ENCODE measurements at regions not wholly inside any gene's neighbourhood (a gene's known extent, or its start where the extent isn't known, plus 50 kb on each side); places are given as distances from the start of the nearest gene placed in this dataset.

- no peak for DNase-seq (ENCODE audit: low read depth)
- no peak for TF ChIP-seq CTCF (IDR thresholded peaks at IDR 0.05; ENCODE audit: low read depth, low read length, missing control alignments)
- H3K4me3 ChIP-seq (ENCODE audit: low read depth, low read length), result no peak overlapping the region
Observed at GRCh38 chr6:43979525-43979924, 147.7 kb downstream of the MRPL14 start.

- no peak for DNase-seq (ENCODE audit: low read depth)
- TF ChIP-seq CTCF (IDR thresholded peaks at IDR 0.05; ENCODE audit: low read depth, low read length, missing control alignments), result no peak
- H3K4me3 ChIP-seq (ENCODE audit: low read depth, low read length), result no peak overlapping the region
Observed at GRCh38 chr6:43978473-43979346, 148.5 kb downstream of the MRPL14 start.

- peak; percentile 59 for DNase-seq (ENCODE audit: low read depth)
- peak; percentile 51 for TF ChIP-seq CTCF (IDR thresholded peaks at IDR 0.05; ENCODE audit: low read depth, low read length, missing control alignments)
- H3K4me3 ChIP-seq (ENCODE audit: low read depth, low read length), result no peak overlapping the region
Observed at GRCh38 chr6:43977404-43978111, 149.7 kb downstream of the MRPL14 start.

GRCh38 chr6:43976706-43977403 lies 150.4 kb downstream of the MRPL14 start:
- no peak for TF ChIP-seq CTCF (IDR thresholded peaks at IDR 0.05; ENCODE audit: low read depth, low read length, missing control alignments)
- DNase-seq (ENCODE audit: low read depth), result no peak

GRCh38 chr6:43974643-43975230 lies 152.5 kb downstream of the MRPL14 start:
- TF ChIP-seq CTCF (IDR thresholded peaks at IDR 0.05; ENCODE audit: low read depth, low read length, missing control alignments), result no peak
- DNase-seq (ENCODE audit: low read depth), result no peak
- no peak overlapping the region for H3K4me3 ChIP-seq (ENCODE audit: low read depth, low read length)

More at GRCh38 chr6:43976706-43977403, 150.4 kb downstream of the MRPL14 start:
- H3K4me3 ChIP-seq (ENCODE audit: low read depth, low read length), result no peak overlapping the region

- TF ChIP-seq CTCF (IDR thresholded peaks at IDR 0.05; ENCODE audit: low read depth, low read length, missing control alignments), result no peak
- no peak overlapping the region for H3K4me3 ChIP-seq (ENCODE audit: low read depth, low read length)
- DNase-seq (ENCODE audit: low read depth), result no peak
Observed at GRCh38 chr6:43973357-43973756, 153.9 kb downstream of the MRPL14 start.
